ENCODE measurements at regions not wholly inside any gene's neighbourhood (a gene's known extent, or its start where the extent isn't known, plus 50 kb on each side); places are given as distances from the start of the nearest gene placed in this dataset.

DNA sequence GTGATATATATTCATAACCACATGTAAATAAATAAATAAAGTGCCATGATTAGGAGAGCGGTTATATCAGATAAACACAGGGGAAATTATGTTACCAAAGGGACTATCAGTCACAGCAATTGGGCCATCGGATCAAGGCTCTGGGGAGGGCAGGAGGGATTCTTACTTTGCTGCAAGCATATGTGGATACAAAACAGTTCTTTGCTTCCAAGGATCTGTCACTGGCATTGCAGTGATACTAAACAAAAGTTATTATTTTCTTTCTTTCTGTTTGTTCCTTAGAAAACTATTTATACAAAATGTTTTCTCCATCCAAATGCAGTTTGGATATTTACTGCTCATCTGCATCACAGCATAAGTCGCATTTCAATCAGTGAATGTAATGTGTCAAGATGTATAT lies 188.4 kb upstream of the MGMT start:
- BruUV-seq (replicated peaks), result no TSS peak
- Histone ChIP-seq H3K79me2 (ENCODE audit: insufficient read depth, low read length) (no peaks in the 10 kb centered on the region), H3K4me1 (ENCODE audit: insufficient read depth, low read length) (no peaks in the 10 kb centered on the region), H3K9ac (ENCODE audit: insufficient read depth, low read depth, low read length) (no peak overlapping the region), H3K27ac (ENCODE audit: extremely low read length, insufficient read depth, low read length) (no peak overlapping the region), H3K9me3 (ENCODE audit: low read length) (no peaks in the 10 kb centered on the region), H4K20me1 (ENCODE audit: insufficient read depth, low read length) (no peaks in the 10 kb centered on the region), H3K4me2 (ENCODE audit: low read depth, low read length) (no peak overlapping the region), H2AFZ (ENCODE audit: low read length) (no peak overlapping the region), H3K36me3 (replicated peaks in 1 of 2; ENCODE audit: control insufficient read depth in 1 of 2, insufficient read depth in 2 of 2, low read length in 2 of 2) (no peaks in the 10 kb centered on the region), H3K4me3 (replicated peaks in 1 of 3; ENCODE audit: insufficient read depth in 1 of 3, low read depth in 2 of 3, low read length in 3 of 3) (no peak overlapping the region), H3K27me3 (ENCODE audit: control insufficient read depth in 1 of 2, insufficient read depth in 2 of 2, low read length in 2 of 2) (peaks cover 0 to 13% of the 10 kb centered on the region in 2 experiments; a peak in 1 of 5 replicates)
- ChIA-PET CTCF (ENCODE audit: low intra/inter-chr PET ratio, low total read pairs) (no interaction called here), POLR2A (no interaction called here)
- no peak for DNase-seq (ENCODE audit: low spot score)
- intact Hi-C loops (cut with micrococcal nuclease; ENCODE audit: unreplicated experiment) (no loop called here), in situ Hi-C loops (cut with HindIII; ENCODE audit: extremely low pct_ligation_motif_present, low pct_unique_long_range_greater_than_20kb) (no loop called here)
- WGBS (ENCODE audit: low lambda C conversion rate), result 19% methylated on average over 3 of the region's 3 CpGs
- no peak for ATAC-seq
- no peak for FAIRE-seq
- no peak for TF ChIP-seq ZNF709 (CRISPR knock-in tag; IDR thresholded peaks at IDR 0.05)
- TF ChIP-seq MXI1 (IDR thresholded peaks at IDR 0.05; ENCODE audit: borderline replicate concordance, low read depth, low read length), result no peak
- TF ChIP-seq, protein P1, sequence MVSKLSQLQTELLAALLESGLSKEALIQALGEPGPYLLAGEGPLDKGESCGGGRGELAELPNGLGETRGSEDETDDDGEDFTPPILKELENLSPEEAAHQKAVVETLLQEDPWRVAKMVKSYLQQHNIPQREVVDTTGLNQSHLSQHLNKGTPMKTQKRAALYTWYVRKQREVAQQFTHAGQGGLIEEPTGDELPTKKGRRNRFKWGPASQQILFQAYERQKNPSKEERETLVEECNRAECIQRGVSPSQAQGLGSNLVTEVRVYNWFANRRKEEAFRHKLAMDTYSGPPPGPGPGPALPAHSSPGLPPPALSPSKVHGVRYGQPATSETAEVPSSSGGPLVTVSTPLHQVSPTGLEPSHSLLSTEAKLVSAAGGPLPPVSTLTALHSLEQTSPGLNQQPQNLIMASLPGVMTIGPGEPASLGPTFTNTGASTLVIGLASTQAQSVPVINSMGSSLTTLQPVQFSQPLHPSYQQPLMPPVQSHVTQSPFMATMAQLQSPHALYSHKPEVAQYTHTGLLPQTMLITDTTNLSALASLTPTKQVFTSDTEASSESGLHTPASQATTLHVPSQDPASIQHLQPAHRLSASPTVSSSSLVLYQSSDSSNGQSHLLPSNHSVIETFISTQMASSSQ (IDR thresholded peaks at IDR 0.05; ENCODE audit: low read depth), result no peak
- TF ChIP-seq, protein P1 (CRISPR knock-in tag; IDR thresholded peaks at IDR 0.05; ENCODE audit: borderline replicate concordance), result no peak
- TF ChIP-seq, protein P2, sequence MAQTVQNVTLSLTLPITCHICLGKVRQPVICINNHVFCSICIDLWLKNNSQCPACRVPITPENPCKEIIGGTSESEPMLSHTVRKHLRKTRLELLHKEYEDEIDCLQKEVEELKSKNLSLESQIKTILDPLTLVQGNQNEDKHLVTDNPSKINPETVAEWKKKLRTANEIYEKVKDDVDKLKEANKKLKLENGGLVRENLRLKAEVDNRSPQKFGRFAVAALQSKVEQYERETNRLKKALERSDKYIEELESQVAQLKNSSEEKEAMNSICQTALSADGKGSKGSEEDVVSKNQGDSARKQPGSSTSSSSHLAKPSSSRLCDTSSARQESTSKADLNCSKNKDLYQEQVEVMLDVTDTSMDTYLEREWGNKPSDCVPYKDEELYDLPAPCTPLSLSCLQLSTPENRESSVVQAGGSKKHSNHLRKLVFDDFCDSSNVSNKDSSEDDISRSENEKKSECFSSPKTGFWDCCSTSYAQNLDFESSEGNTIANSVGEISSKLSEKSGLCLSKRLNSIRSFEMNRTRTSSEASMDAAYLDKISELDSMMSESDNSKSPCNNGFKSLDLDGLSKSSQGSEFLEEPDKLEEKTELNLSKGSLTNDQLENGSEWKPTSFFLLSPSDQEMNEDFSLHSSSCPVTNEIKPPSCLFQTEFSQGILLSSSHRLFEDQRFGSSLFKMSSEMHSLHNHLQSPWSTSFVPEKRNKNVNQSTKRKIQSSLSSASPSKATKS (CRISPR knock-in tag; IDR thresholded peaks at IDR 0.05), result no peak
- TF ChIP-seq, protein P3, sequence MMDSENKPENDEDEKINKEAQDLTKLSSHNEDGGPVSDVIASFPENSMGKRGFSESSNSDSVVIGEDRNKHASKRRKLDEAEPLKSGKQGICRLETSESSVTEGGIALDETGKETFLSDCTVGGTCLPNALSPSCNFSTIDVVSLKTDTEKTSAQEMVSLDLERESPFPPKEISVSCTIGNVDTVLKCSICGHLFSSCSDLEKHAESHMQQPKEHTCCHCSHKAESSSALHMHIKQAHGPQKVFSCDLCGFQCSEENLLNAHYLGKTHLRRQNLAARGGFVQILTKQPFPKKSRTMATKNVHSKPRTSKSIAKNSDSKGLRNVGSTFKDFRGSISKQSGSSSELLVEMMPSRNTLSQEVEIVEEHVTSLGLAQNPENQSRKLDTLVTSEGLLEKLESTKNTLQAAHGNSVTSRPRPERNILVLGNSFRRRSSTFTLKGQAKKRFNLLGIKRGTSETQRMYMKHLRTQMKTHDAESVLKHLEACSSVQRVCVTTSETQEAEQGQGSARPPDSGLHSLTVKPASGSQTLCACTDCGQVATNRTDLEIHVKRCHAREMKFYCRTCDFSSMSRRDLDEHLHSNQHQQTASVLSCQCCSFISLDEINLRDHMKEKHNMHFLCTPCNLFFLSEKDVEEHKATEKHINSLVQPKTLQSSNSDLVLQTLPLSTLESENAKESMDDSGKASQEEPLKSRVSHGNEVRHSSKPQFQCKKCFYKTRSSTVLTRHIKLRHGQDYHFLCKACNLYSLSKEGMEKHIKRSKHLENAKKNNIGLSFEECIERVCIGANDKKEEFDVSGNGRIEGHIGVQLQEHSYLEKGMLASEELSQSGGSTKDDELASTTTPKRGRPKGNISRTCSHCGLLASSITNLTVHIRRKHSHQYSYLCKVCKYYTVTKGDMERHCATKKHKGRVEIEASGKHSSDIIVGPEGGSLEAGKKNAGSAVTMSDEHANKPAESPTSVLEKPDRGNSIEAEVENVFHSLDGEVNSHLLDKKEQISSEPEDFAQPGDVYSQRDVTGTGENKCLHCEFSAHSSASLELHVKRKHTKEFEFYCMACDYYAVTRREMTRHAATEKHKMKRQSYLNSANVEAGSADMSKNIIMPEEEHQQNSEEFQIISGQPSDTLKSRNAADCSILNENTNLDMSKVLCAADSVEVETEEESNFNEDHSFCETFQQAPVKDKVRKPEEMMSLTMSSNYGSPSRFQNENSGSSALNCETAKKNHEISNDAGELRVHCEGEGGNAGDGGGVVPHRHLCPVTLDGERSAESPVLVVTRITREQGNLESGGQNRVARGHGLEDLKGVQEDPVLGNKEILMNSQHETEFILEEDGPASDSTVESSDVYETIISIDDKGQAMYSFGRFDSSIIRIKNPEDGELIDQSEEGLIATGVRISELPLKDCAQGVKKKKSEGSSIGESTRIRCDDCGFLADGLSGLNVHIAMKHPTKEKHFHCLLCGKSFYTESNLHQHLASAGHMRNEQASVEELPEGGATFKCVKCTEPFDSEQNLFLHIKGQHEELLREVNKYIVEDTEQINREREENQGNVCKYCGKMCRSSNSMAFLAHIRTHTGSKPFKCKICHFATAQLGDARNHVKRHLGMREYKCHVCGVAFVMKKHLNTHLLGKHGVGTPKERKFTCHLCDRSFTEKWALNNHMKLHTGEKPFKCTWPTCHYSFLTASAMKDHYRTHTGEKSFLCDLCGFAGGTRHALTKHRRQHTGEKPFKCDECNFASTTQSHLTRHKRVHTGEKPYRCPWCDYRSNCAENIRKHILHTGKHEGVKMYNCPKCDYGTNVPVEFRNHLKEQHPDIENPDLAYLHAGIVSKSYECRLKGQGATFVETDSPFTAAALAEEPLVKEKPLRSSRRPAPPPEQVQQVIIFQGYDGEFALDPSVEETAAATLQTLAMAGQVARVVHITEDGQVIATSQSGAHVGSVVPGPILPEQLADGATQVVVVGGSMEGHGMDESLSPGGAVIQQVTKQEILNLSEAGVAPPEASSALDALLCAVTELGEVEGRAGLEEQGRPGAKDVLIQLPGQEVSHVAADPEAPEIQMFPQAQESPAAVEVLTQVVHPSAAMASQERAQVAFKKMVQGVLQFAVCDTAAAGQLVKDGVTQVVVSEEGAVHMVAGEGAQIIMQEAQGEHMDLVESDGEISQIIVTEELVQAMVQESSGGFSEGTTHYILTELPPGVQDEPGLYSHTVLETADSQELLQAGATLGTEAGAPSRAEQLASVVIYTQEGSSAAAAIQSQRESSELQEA (CRISPR knock-in tag; IDR thresholded peaks at IDR 0.05; ENCODE audit: not compliant biosample characterization), result no peak
- TF ChIP-seq ZEB1 (IDR thresholded peaks at IDR 0.05; ENCODE audit: insufficient replicate concordance, low read depth), result no peak
- TF ChIP-seq ZNF792 (CRISPR knock-in tag; IDR thresholded peaks at IDR 0.05), result no peak
- no peak for TF ChIP-seq CAMTA2 (CRISPR knock-in tag; IDR thresholded peaks at IDR 0.05; ENCODE audit: borderline replicate concordance)
- TF ChIP-seq MAFK (conservative IDR thresholded peaks at IDR 0.05 in 1 of 2, IDR thresholded peaks at IDR 0.05 in 1 of 2; ENCODE audit: low read length in 2 of 2), result no peak

All from HepG2 (cell line).